ENCODE measurements at regions not wholly inside any gene's neighbourhood (a gene's known extent, or its start where the extent isn't known, plus 50 kb on each side); places are given as distances from the start of the nearest gene placed in this dataset.
"Not testable (repeated sequence)": the region's sequence is repeated elsewhere in the genome, so short reads cannot be mapped to it uniquely, and the experiment has no call there.

GRCh38 chr9:90180381-90180780, 462.2 kb downstream of the DIRAS2 start:
- Mint-ChIP-seq H3K36me3 (ENCODE audit: low read depth) (no peaks in the 10 kb centered on the region), H3K27me3 (no peaks in the 10 kb centered on the region), H3K4me3 (no peak overlapping the region), H3K4me1 (ENCODE audit: low read depth) (peaks cover 20% of the 10 kb centered on the region), H3K27ac (peak overlapping the region; percentile 4), H3K9me3 (peaks cover 8% of the 10 kb centered on the region)
- intact Hi-C loops (cut with micrococcal nuclease), result no loop called here

DNA sequence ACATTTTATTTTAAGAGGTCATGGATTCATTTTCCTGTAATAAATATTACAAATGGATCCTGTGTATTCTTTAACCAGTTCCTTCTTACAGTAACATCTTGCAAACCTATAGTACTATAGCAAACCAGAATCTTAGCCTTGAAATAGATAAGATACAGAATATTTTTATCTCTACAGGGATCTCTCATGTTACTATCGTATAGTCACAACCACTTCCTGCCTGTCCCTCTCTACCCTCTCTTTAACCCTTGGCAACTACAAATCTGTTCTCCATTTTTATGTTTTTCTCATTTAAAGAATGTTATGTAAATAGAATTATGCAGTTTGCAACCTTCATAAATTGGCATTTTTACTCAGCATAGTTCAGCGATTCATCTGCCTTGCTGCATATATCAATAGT, 454.0 kb downstream of the DIRAS2 start:
- H3K36me3 Mint-ChIP-seq (ENCODE audit: low read depth), result no peaks in the 10 kb centered on the region
- H3K9me3 Mint-ChIP-seq, result peaks cover 8% of the 10 kb centered on the region
- intact Hi-C loops (cut with micrococcal nuclease), result no loop called here
- H3K27ac Mint-ChIP-seq, result peak overlapping the region; percentile 52
- no peak overlapping the region for H3K4me3 Mint-ChIP-seq
- no peaks in the 10 kb centered on the region for H3K27me3 Mint-ChIP-seq
- peaks cover 55% of the 10 kb centered on the region for H3K4me1 Mint-ChIP-seq (ENCODE audit: low read depth)

GRCh38 chr9:90189306-90189705, 453.3 kb downstream of the DIRAS2 start:
- H3K36me3 Mint-ChIP-seq (ENCODE audit: low read depth), result no peaks in the 10 kb centered on the region
- H3K27me3 Mint-ChIP-seq, result no peaks in the 10 kb centered on the region
- intact Hi-C loops (cut with micrococcal nuclease), result no loop called here
- H3K4me1 Mint-ChIP-seq (ENCODE audit: low read depth), result peaks cover 55% of the 10 kb centered on the region
- H3K4me3 Mint-ChIP-seq, result peak overlapping the region; percentile 23
- peaks cover 8% of the 10 kb centered on the region for H3K9me3 Mint-ChIP-seq
- peak overlapping the region; percentile 52 for H3K27ac Mint-ChIP-seq

DNA sequence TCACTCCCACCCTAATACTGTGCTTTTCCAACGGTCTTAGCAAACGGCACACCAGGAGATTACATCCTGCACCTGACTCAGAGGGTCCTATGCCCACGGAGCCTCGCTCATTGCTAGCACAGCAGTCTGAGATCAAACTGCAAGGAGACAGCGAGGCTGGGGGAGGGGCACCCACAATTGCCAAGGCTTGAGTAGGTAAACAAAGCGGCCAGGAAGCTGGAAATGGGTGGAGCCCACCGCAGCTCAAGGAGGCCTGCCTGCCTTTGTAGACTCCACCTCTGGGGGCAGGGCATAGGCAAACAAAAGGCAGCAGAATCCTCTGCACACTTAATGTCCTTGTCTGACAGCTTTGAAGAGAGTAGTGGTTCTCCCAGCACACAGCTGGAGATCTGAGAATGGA, 450.2 kb downstream of the DIRAS2 start:
- H3K36me3 Mint-ChIP-seq (ENCODE audit: low read depth); intact Hi-C loops (cut with micrococcal nuclease); H3K4me3 Mint-ChIP-seq; H3K27me3 Mint-ChIP-seq; H3K27ac Mint-ChIP-seq; H3K9me3 Mint-ChIP-seq: not testable (repeated sequence)
- peaks cover 48% of the 10 kb centered on the region for H3K4me1 Mint-ChIP-seq (ENCODE audit: low read depth)

DNA sequence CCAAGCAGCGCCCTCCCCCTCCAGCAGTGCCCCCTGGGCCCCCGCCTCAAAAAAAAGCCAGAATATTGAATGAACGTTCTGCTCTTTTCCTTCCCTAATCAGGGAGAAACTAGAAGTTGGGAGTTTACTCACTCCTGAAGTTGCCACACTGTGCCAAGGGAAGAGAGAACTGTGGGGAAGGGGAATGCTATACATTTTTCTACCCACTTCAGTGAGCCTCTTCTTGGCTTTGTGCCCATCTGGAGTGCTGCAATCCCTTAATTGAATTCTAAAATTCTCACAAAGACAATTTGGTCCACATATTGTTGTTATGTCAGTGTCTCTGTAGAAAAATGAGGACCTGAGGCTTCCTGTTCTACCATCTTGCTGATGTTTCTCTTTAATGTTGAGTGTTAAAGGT, 443.7 kb downstream of the DIRAS2 start:
- intact Hi-C loops (cut with micrococcal nuclease), result no loop called here
- Mint-ChIP-seq H3K4me3 (no peak overlapping the region), H3K36me3 (ENCODE audit: low read depth) (peaks cover 6% of the 10 kb centered on the region)

DNA sequence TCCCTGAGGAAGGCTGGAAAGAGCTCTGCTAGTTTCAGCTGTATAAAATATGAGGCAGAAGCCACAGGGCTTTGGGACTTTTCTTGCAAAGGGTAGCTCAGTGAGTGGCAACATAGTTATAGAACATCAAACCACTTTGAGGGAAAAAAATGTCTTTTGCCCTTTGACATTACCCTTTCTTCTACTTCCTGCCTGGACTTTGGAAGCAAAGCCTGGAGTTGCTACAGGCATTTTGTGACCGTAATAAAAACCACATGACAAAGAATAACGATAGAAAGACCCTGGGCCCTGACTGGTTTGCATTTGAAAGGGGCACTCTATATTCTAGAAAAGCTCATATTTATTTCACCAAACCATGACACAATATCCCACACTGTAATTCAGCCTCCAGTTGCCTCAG, 440.9 kb downstream of the DIRAS2 start:
- no peak overlapping the region for H3K27ac Mint-ChIP-seq
- peaks cover 21% of the 10 kb centered on the region for H3K4me1 Mint-ChIP-seq (ENCODE audit: low read depth)
- peaks cover 6% of the 10 kb centered on the region for H3K36me3 Mint-ChIP-seq (ENCODE audit: low read depth)
- peaks cover 12% of the 10 kb centered on the region for H3K9me3 Mint-ChIP-seq
- intact Hi-C loops (cut with micrococcal nuclease), result no loop called here
- H3K27me3 Mint-ChIP-seq, result peaks cover 7% of the 10 kb centered on the region
- no peak overlapping the region for H3K4me3 Mint-ChIP-seq

More for the DNA sequence above, 443.7 kb downstream of the DIRAS2 start:
- Mint-ChIP-seq H3K27ac (peak overlapping the region; percentile 57), H3K4me1 (ENCODE audit: low read depth) (peaks cover 21% of the 10 kb centered on the region), H3K9me3 (peaks cover 12% of the 10 kb centered on the region), H3K27me3 (no peaks in the 10 kb centered on the region)

- H3K4me1 Mint-ChIP-seq (ENCODE audit: low read depth), result peaks cover 8% of the 10 kb centered on the region
- H3K4me3 Mint-ChIP-seq, result no peak overlapping the region
- no peaks in the 10 kb centered on the region for H3K9me3 Mint-ChIP-seq
- no peaks in the 10 kb centered on the region for H3K36me3 Mint-ChIP-seq (ENCODE audit: low read depth)
- peaks cover 7% of the 10 kb centered on the region for H3K27me3 Mint-ChIP-seq
- H3K27ac Mint-ChIP-seq, result no peak overlapping the region
- intact Hi-C loops (cut with micrococcal nuclease), result no loop called here
These were observed 438.3 kb downstream of the DIRAS2 start for GRCh38 chr9:90204128-90204831.

DNA sequence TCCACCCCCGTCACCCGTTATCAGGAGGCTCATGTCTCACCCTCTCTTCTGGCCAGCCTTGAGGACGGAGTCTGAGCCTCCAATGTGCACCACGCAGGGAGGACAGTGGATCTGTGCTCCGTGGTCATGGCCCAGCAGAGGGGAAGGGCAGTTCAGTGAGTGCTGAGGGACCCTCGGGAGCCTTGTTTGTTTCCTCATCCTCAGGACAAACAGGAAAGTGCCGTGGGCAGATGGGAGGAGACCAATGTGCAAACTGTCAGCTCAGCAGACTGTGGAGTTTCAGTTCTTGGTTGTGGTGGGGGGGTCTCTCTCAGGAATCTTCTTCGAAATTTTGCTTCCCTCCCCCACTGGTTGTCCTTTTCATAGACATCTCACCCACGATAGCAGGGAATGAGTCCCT, 429.6 kb downstream of the DIRAS2 start:
- H3K9me3 Mint-ChIP-seq; H3K27me3 Mint-ChIP-seq; intact Hi-C loops (cut with micrococcal nuclease); H3K36me3 Mint-ChIP-seq (ENCODE audit: low read depth): not testable (repeated sequence)
- Mint-ChIP-seq H3K27ac (peak overlapping the region; percentile 97), H3K4me1 (ENCODE audit: low read depth) (peaks cover 51% of the 10 kb centered on the region), H3K4me3 (peak overlapping the region; percentile 84)

DNA sequence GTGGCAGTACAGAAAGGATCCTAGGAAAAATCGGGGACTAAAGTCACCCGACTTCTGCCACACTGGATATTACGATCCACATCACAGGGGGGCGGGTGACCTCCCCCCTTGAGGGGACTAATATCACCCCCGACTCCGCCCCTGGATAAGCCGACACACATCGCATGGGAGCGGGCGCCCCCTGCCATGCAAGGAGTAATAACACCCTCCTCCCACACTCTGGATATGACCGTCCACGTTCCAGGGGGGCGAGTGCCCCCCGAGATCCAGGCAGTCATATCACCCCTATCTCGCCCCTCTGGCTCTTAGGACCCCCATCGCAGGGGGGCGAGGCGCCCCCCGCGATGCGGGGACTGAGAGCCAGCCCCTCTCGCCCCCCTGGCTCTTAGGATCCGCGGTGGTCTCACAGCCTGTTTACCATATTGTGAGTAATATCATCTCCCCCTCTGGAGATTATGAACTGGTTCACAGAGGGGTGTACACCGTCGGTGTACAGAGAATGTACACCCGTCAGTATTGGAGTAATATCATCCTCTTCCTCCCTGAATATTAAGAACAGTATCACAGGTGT, 423.0 kb downstream of the DIRAS2 start:
- Mint-ChIP-seq H3K4me3 (peak overlapping the region; percentile 26), H3K9me3 (no peaks in the 10 kb centered on the region), H3K4me1 (ENCODE audit: low read depth) (peaks cover 16% of the 10 kb centered on the region), H3K27me3 (peaks cover 6% of the 10 kb centered on the region), H3K36me3 (ENCODE audit: low read depth) (no peaks in the 10 kb centered on the region), H3K27ac (peak overlapping the region; percentile 61)
- intact Hi-C loops (cut with micrococcal nuclease), result loop anchor here (1.0 kb wide), 1 partner anchor 76 kb away; no protein-coding TSS in a partner anchor

- H3K9me3 Mint-ChIP-seq; intact Hi-C loops (cut with micrococcal nuclease); H3K36me3 Mint-ChIP-seq (ENCODE audit: low read depth); H3K4me3 Mint-ChIP-seq; H3K27me3 Mint-ChIP-seq; H3K27ac Mint-ChIP-seq: not testable (repeated sequence)
- peaks cover 10% of the 10 kb centered on the region for H3K4me1 Mint-ChIP-seq (ENCODE audit: low read depth)
These were observed 420.7 kb downstream of the DIRAS2 start for GRCh38 chr9:90221899-90222298.

- not testable (repeated sequence) for H3K36me3 Mint-ChIP-seq (ENCODE audit: low read depth); H3K4me1 Mint-ChIP-seq (ENCODE audit: low read depth)
These were observed 415.7 kb downstream of the DIRAS2 start for GRCh38 chr9:90226839-90227338.

GRCh38 chr9:90233081-90233480, 409.5 kb downstream of the DIRAS2 start:
- H3K36me3 Mint-ChIP-seq (ENCODE audit: low read depth); intact Hi-C loops (cut with micrococcal nuclease); H3K4me3 Mint-ChIP-seq; H3K4me1 Mint-ChIP-seq (ENCODE audit: low read depth); H3K9me3 Mint-ChIP-seq; H3K27me3 Mint-ChIP-seq; H3K27ac Mint-ChIP-seq: not testable (repeated sequence)

More at GRCh38 chr9:90226839-90227338, 415.7 kb downstream of the DIRAS2 start:
- H3K27ac Mint-ChIP-seq; intact Hi-C loops (cut with micrococcal nuclease); H3K27me3 Mint-ChIP-seq; H3K4me3 Mint-ChIP-seq; H3K9me3 Mint-ChIP-seq: not testable (repeated sequence)

- peaks cover 2% of the 10 kb centered on the region for H3K27me3 Mint-ChIP-seq
These were observed 402.1 kb downstream of the DIRAS2 start for GRCh38 chr9:90240541-90240940.

DNA sequence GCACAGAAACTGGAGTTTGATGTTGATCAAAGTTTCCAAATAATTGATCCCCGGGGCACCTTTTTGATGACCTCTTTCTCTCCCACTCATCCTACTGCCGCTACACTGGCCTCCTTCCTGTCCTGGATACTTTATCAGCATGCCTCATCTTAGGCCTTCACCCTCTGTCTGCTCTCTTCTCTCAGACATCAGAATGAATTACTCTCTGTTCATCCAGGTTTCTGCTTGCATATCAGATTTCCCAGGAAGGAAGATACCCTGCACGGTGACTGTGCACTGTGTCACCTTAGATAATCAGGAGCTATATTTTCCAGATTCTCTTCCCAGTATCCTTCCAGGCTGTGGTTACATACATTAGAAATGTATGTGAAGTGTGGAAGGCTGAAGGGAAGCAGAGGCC, 397.0 kb downstream of the DIRAS2 start:
- Mint-ChIP-seq H3K27me3 (peaks cover 2% of the 10 kb centered on the region), H3K36me3 (ENCODE audit: low read depth) (no peaks in the 10 kb centered on the region), H3K4me3 (no peak overlapping the region), H3K27ac (no peak overlapping the region), H3K4me1 (ENCODE audit: low read depth) (no peaks in the 10 kb centered on the region), H3K9me3 (no peaks in the 10 kb centered on the region)
- intact Hi-C loops (cut with micrococcal nuclease), result no loop called here

More at GRCh38 chr9:90240541-90240940, 402.1 kb downstream of the DIRAS2 start:
- Mint-ChIP-seq H3K27ac (no peak overlapping the region), H3K4me1 (ENCODE audit: low read depth) (no peaks in the 10 kb centered on the region), H3K36me3 (ENCODE audit: low read depth) (no peaks in the 10 kb centered on the region), H3K9me3 (no peaks in the 10 kb centered on the region), H3K4me3 (no peak overlapping the region)
- intact Hi-C loops (cut with micrococcal nuclease), result no loop called here

Measured in dendritic cell treated with granulocyte-macrophage colony-stimulating factor and Interleukin-4, amounts not matched to agents 40 ng/mL and 50 ng/mL, for 4 days (primary cell).